Stimulated activated effector memory CD8-positive, alpha-beta T cell treated with anti-CD3 and anti-CD28 coated beads, Interleukin-12 subunit alpha, Interleukin-12 subunit beta, amount 100 ng/mL, for 72 hours (primary cell): ENCODE measurements at regions not wholly inside any gene's neighbourhood (a gene's known extent, or its start where the extent isn't known, plus 50 kb on each side); places are given as distances from the start of the nearest gene placed in this dataset.
"Not testable (repeated sequence)": the region's sequence is repeated elsewhere in the genome, so short reads cannot be mapped to it uniquely, and the experiment has no call there.

ENCODE experiments used
- ATAC-seq: fragments of 150-1000 bp; cut with Tn5 transposase; 2 replicates; pipeline ENCODE4 v1.10.0; 2021
- DNase-seq, 2 donors: peaks; one replicate each; pipeline ENCODE4 v3.0.0; 2021 to 2022; ENCODE audit warnings: low spot score in 2 of 2
- H3K27ac Mint-ChIP-seq: one replicate; pipeline ENCODE4 v1.8.0; 2022; ENCODE audit warnings: mild to moderate bottlenecking, mixed read lengths
- H3K36me3 Mint-ChIP-seq: one replicate; pipeline ENCODE4 v1.8.0; 2022; ENCODE audit warnings: mild to moderate bottlenecking, mixed read lengths
- H3K4me1 Mint-ChIP-seq: one replicate; pipeline ENCODE4 v1.8.0; 2022; ENCODE audit warnings: mixed read lengths
- H3K4me3 Mint-ChIP-seq: one replicate; pipeline ENCODE4 v1.8.0; 2022; ENCODE audit warnings: mild to moderate bottlenecking, mixed read lengths
- H3K9me3 Mint-ChIP-seq: one replicate; pipeline ENCODE4 v1.8.0; 2022; ENCODE audit warnings: mixed read lengths

- no peak for ATAC-seq
- H3K36me3 Mint-ChIP-seq, result no peaks in the 10 kb centered on the region
- H3K4me1 Mint-ChIP-seq, result no peaks in the 10 kb centered on the region
- H3K27ac Mint-ChIP-seq, result no peak overlapping the region
- no peak for DNase-seq
- H3K9me3 Mint-ChIP-seq, result peaks cover 14% of the 10 kb centered on the region
- no peak overlapping the region for H3K4me3 Mint-ChIP-seq
These were observed 430.6 kb downstream of the BUD13 start for GRCh38 chr11:116342148-116342547.

- no peak overlapping the region for H3K27ac Mint-ChIP-seq
- no peak for DNase-seq
- H3K36me3 Mint-ChIP-seq, result no peaks in the 10 kb centered on the region
- H3K9me3 Mint-ChIP-seq, result peaks cover 11% of the 10 kb centered on the region
- no peak for ATAC-seq
- H3K4me3 Mint-ChIP-seq, result no peak overlapping the region
- H3K4me1 Mint-ChIP-seq, result no peaks in the 10 kb centered on the region
These were observed 433.3 kb downstream of the BUD13 start for GRCh38 chr11:116339306-116340098.

DNA sequence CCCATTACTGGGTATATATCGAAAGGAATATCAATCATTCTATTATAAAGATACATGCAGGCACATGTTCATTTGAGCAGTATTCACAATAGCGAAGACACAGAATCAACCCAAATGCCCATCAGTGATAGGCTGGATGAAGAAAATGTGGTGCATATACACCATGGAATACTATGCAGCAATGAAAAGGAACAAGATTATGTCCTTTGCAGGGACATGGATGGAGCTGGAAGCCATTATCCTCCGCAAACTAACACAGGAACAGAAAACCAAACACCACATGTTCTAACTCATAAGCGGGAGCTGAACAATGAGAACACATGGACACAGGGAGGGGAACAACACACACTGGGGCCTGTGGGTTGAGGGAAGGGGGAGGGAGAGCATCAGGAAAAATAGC, 434.3 kb downstream of the BUD13 start:
- not testable (repeated sequence) for ATAC-seq, H3K27ac Mint-ChIP-seq, DNase-seq, H3K4me1 Mint-ChIP-seq, H3K36me3 Mint-ChIP-seq, H3K4me3 Mint-ChIP-seq
- H3K9me3 Mint-ChIP-seq, result peaks cover 11% of the 10 kb centered on the region

DNA sequence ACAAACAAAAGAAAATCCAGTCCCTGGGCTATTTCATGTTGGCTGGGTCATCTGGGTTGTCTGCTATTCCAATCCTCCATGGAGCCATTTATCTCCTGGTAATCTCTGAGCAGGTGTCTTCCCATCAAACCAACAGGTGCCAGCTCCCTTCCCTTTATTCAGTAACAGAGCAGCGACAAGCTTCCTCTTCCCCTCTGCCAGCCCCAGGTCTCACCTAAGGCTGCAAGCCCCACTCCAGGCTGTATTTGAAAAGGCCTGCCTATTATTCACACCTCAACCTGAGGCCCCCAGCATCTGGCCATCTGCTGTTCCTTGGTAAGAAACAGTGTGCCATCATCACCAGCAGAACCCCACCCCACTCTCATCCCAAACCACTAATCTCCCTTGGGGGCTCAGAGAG, 436.2 kb downstream of the BUD13 start:
- H3K36me3 Mint-ChIP-seq, result no peaks in the 10 kb centered on the region
- H3K9me3 Mint-ChIP-seq, result peaks cover 5% of the 10 kb centered on the region
- no peak for DNase-seq
- ATAC-seq, result no peak
- no peak overlapping the region for H3K27ac Mint-ChIP-seq
- H3K4me1 Mint-ChIP-seq, result no peaks in the 10 kb centered on the region
- no peak overlapping the region for H3K4me3 Mint-ChIP-seq

- Mint-ChIP-seq H3K27ac (no peak overlapping the region), H3K9me3 (peaks cover 5% of the 10 kb centered on the region), H3K4me3 (no peak overlapping the region), H3K36me3 (no peaks in the 10 kb centered on the region), H3K4me1 (no peaks in the 10 kb centered on the region)
- DNase-seq (no peak), ATAC-seq (no peak)
These were observed 436.9 kb downstream of the BUD13 start for GRCh38 chr11:116335891-116336290.

- ATAC-seq, result no peak
These were observed 437.7 kb downstream of the BUD13 start for GRCh38 chr11:116335078-116335477.

DNA sequence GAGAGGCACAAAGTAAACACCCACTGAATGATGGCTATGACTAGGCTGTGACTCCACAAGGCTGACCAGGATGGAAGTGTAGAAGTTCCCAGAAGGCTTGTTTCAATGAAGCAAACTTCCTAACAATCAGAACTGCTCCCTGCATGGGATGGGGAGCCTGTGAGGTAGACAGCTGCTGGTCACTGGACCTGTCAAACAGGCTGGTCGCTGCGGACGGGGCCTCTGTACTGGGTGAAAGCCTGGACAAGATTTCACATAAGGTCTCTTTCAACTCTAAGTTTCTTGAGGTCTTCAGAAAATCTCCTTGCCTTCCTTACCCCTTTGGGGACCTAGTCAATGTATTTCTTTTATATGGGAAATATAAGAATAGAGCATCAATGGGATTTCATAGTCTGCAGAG, 438.2 kb downstream of the BUD13 start:
- DNase-seq (no peak), ATAC-seq (no peak)
- Mint-ChIP-seq H3K4me1 (no peaks in the 10 kb centered on the region), H3K4me3 (no peak overlapping the region), H3K9me3 (peaks cover 2% of the 10 kb centered on the region), H3K27ac (no peak overlapping the region), H3K36me3 (no peaks in the 10 kb centered on the region)

More at GRCh38 chr11:116335078-116335477, 437.7 kb downstream of the BUD13 start:
- Mint-ChIP-seq H3K9me3 (peaks cover 2% of the 10 kb centered on the region), H3K4me3 (no peak overlapping the region), H3K4me1 (no peaks in the 10 kb centered on the region), H3K27ac (no peak overlapping the region), H3K36me3 (no peaks in the 10 kb centered on the region)
- DNase-seq, result no peak

DNA sequence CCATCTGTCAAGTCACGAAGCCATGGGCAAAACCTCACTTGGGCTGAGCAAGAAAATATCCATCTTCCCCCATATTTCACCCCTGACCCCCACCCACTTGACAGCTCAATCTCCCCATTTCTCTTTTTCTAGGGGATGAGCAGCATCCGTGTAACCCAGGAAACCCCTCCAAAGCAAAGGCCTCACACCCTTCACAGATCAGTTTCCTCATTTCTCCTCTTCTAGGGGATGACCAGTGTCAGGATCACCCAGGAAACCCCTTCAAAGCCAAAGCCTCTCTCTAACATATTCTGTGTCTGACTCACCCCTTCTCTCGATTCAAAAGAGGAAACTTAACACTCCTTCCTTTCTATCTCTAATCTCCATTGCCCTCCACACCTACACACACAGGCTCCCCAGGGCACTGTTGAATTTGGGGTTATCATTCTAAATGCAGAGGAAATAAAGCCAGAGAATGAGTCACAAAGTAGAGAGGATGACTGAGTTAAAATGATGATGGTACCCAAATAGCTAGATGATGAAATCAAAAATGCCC, 439.7 kb downstream of the BUD13 start:
- Mint-ChIP-seq H3K9me3 (peaks cover 2% of the 10 kb centered on the region), H3K27ac (no peak overlapping the region), H3K36me3 (no peaks in the 10 kb centered on the region), H3K4me1 (no peaks in the 10 kb centered on the region), H3K4me3 (no peak overlapping the region)
- ATAC-seq (no peak), DNase-seq (no peak)

- Mint-ChIP-seq H3K27ac (no peak overlapping the region), H3K4me1 (no peaks in the 10 kb centered on the region), H3K36me3 (no peaks in the 10 kb centered on the region), H3K4me3 (no peak overlapping the region), H3K9me3 (peaks cover 2% of the 10 kb centered on the region)
- DNase-seq, result no peak
- ATAC-seq, result no peak
These were observed 440.4 kb downstream of the BUD13 start for GRCh38 chr11:116332391-116332790.

GRCh38 chr11:116331381-116331780, 441.4 kb downstream of the BUD13 start:
- Mint-ChIP-seq H3K4me3 (no peak overlapping the region), H3K27ac (no peak overlapping the region), H3K9me3 (no peaks in the 10 kb centered on the region), H3K4me1 (no peaks in the 10 kb centered on the region), H3K36me3 (no peaks in the 10 kb centered on the region)
- DNase-seq, result no peak
- no peak for ATAC-seq

DNA sequence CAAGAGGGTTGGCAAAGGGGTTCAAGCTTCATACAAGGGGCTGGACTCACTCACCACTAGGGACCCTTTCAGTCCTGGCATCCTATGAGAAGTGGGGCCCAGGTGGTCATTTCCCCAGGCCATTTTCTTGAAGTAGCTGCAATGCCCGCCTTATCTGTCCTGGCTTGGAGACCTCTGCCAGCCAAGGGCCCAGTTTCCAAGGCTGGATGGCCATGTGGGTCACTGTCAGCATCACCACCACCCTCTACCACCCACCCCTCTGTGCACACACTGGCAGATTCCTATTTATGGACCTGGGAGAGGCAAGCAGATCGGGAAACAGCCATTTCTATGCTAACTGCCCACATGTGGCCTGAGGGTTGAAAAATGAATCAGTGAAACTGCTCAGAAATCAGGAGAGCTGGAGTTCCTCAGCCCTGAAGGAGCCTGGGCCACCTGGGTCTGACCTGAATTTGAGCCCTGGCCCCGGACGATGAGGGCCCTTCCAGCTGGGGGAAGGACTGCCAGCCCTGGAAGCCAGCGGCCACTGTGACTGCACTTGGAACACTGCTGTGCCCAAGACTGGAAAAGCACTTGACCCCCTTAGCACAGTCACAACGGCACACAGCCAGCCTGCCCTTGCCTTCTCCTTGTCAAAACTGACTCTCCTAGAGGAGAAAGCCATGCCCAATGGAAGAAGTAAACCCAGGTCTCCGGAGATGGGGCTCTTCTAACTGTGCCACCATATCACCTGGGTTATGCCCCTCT, 442.2 kb downstream of the BUD13 start:
- Mint-ChIP-seq H3K4me1 (no peaks in the 10 kb centered on the region), H3K9me3 (no peaks in the 10 kb centered on the region), H3K4me3 (no peak overlapping the region), H3K27ac (no peak overlapping the region), H3K36me3 (no peaks in the 10 kb centered on the region)
- no peak for ATAC-seq
- DNase-seq, result no peak

DNA sequence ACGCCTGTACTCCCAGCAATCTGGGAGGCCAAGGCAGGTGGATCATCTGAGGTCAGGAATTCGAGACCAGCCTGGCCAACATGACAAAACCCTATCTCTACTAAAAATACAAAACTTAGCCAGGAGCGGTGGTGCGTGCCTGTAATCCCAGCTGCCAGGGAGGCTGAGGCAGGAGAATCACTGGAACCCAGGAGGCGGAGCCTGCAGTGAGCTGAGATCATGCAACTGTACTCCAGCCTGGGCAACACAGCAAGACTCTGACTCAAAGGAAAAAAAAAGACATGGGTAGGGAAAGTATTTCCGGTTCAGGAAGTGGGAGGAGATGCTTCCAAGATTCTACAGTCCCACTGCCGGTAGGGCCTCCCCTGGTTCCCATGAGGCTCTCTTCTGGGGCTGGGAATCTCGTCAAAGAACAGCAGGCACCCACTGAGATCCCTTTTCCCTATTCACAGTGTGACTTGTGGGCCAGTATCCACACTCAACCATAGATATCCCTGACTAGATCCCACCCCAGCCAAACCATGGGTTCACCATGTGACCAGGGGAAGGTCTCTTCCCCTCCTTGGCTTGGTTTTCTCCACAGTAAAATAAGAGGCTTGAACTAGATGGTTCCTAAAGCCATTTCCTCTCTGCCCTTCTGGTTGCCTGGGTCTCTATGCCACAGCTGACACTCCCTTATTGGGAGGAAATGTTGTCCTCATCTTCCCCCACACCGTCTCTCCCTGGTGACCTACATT, 443.3 kb downstream of the BUD13 start:
- Mint-ChIP-seq H3K36me3 (no peaks in the 10 kb centered on the region), H3K27ac (no peak overlapping the region), H3K9me3 (no peaks in the 10 kb centered on the region), H3K4me3 (no peak overlapping the region), H3K4me1 (no peaks in the 10 kb centered on the region)
- ATAC-seq (no peak), DNase-seq (no peak)

GRCh38 chr11:116328851-116329250, 443.9 kb downstream of the BUD13 start:
- no peak for ATAC-seq
- no peaks in the 10 kb centered on the region for H3K4me1 Mint-ChIP-seq
- no peak overlapping the region for H3K27ac Mint-ChIP-seq
- H3K36me3 Mint-ChIP-seq, result no peaks in the 10 kb centered on the region
- H3K4me3 Mint-ChIP-seq, result no peak overlapping the region
- no peaks in the 10 kb centered on the region for H3K9me3 Mint-ChIP-seq
- DNase-seq, result no peak

GRCh38 chr11:116328391-116328790, 444.4 kb downstream of the BUD13 start:
- Mint-ChIP-seq H3K4me3 (no peak overlapping the region), H3K36me3 (no peaks in the 10 kb centered on the region), H3K4me1 (no peaks in the 10 kb centered on the region), H3K27ac (no peak overlapping the region), H3K9me3 (no peaks in the 10 kb centered on the region)
- ATAC-seq (no peak), DNase-seq (no peak)

GRCh38 chr11:116326146-116326545, 446.6 kb downstream of the BUD13 start:
- H3K4me1 Mint-ChIP-seq, result no peaks in the 10 kb centered on the region
- DNase-seq, result no peak
- H3K36me3 Mint-ChIP-seq, result no peaks in the 10 kb centered on the region
- no peak overlapping the region for H3K4me3 Mint-ChIP-seq
- H3K9me3 Mint-ChIP-seq, result no peaks in the 10 kb centered on the region
- H3K27ac Mint-ChIP-seq, result no peak overlapping the region
- no peak for ATAC-seq
